Right atrium auricular region (tissue), 2 donors: ENCODE measurements at regions not wholly inside any gene's neighbourhood (a gene's known extent, or its start where the extent isn't known, plus 50 kb on each side); places are given as distances from the start of the nearest gene placed in this dataset.

Experiments
- DNase-seq: peaks from one replicate; pipeline ENCODE4 v3.0.0-alpha.2; 2019; ENCODE audit warnings: low spot score
- H3K27ac ChIP-seq, 2 donors: fragments of 200-600 bp; sonication (generic); 1 replicate in 1 of 2; 2 replicates in 1 of 2; pipeline ENCODE4 v1.5.1; 2016 to 2019
- H3K27me3 ChIP-seq, 2 donors: fragments of 200-600 bp; sonication (generic); one replicate each; pipeline versions ENCODE4 v1.5.1 to v1.6.0; 2017 to 2019
- H3K36me3 ChIP-seq: fragments of 200-600 bp; sonication (generic); one replicate; pipeline ENCODE4 v1.5.1; 2016
- H3K4me1 ChIP-seq, 2 donors: fragments of 200-600 bp; sonication (generic); one replicate each; pipeline versions ENCODE4 v1.5.1 to v1.6.0; 2017 to 2019
- H3K4me3 ChIP-seq, 2 donors: fragments of 200-600 bp; sonication (generic); 1 replicate in 1 of 2; 2 replicates in 1 of 2; pipeline ENCODE4 v1.5.1; 2017 to 2019; ENCODE audit warnings: mild to moderate bottlenecking in 1 of 2, moderate library complexity in 1 of 2
- H3K9me3 ChIP-seq, 2 donors: fragments of 200-600 bp; sonication (generic); one replicate each; pipeline ENCODE4 v1.5.1; 2019
- CTCF ChIP-seq, 2 donors: fragments of 200-600 bp; sonication (generic); IDR thresholded peaks; one replicate each; pipeline ENCODE4 v1.5.1; 2019; ENCODE audit warnings: antibody characterized with exemption in 2 of 2

- no peaks in the 10 kb centered on the region for H3K9me3 ChIP-seq
- no peak for DNase-seq
- H3K4me1 ChIP-seq: peaks cover 0 to 34% of the 10 kb centered on the region in 2 donors
- no peak for TF ChIP-seq CTCF (IDR thresholded peaks at IDR 0.05)
- H3K27ac ChIP-seq: peak overlapping the region; percentile 53 to 68
- no peaks in the 10 kb centered on the region for H3K27me3 ChIP-seq
- H3K36me3 ChIP-seq: no peaks in the 10 kb centered on the region
- H3K4me3 ChIP-seq: no peak overlapping the region
These were observed 209.9 kb downstream of the ZNF365 start for GRCh38 chr10:62583876-62584615.

GRCh38 chr10:62584731-62585130 lies 210.6 kb downstream of the ZNF365 start:
- H3K27me3 ChIP-seq: no peaks in the 10 kb centered on the region
- peak overlapping the region; percentile 53 to 68 for H3K27ac ChIP-seq
- H3K4me1 ChIP-seq: peaks cover 0 to 34% of the 10 kb centered on the region in 2 donors
- no peak overlapping the region for H3K4me3 ChIP-seq
- no peak for DNase-seq
- TF ChIP-seq CTCF (IDR thresholded peaks at IDR 0.05): no peak
- no peaks in the 10 kb centered on the region for H3K9me3 ChIP-seq
- no peaks in the 10 kb centered on the region for H3K36me3 ChIP-seq

- Histone ChIP-seq H3K9me3 (no peaks in the 10 kb centered on the region), H3K36me3 (no peaks in the 10 kb centered on the region), H3K27me3 (no peaks in the 10 kb centered on the region), H3K4me3 (no peak overlapping the region), H3K4me1 (peaks cover 0 to 34% of the 10 kb centered on the region in 2 donors), H3K27ac (peak overlapping the region; percentile 26 to 68)
- peak; percentile 70 for DNase-seq
- TF ChIP-seq CTCF (IDR thresholded peaks at IDR 0.05): no peak
These were observed 211.1 kb downstream of the ZNF365 start for GRCh38 chr10:62585211-62585775.

- Histone ChIP-seq H3K27ac (no peak overlapping the region), H3K36me3 (no peaks in the 10 kb centered on the region), H3K9me3 (no peaks in the 10 kb centered on the region), H3K4me1 (peaks cover 0 to 25% of the 10 kb centered on the region in 2 donors), H3K27me3 (no peaks in the 10 kb centered on the region), H3K4me3 (no peak overlapping the region)
- DNase-seq: no peak
- no peak for TF ChIP-seq CTCF (IDR thresholded peaks at IDR 0.05)
These were observed 212.8 kb downstream of the ZNF365 start for GRCh38 chr10:62587011-62587410.

- no peaks in the 10 kb centered on the region for H3K27me3 ChIP-seq
These were observed 213.9 kb downstream of the ZNF365 start for GRCh38 chr10:62588116-62588515.

More at GRCh38 chr10:62588116-62588515, 213.9 kb downstream of the ZNF365 start:
- Histone ChIP-seq H3K9me3 (no peaks in the 10 kb centered on the region), H3K27ac (no peak overlapping the region), H3K4me1 (peaks cover 0 to 14% of the 10 kb centered on the region in 2 donors), H3K4me3 (no peak overlapping the region), H3K36me3 (no peaks in the 10 kb centered on the region)
- DNase-seq: no peak
- no peak for TF ChIP-seq CTCF (IDR thresholded peaks at IDR 0.05)
